Thymus (tissue), 11 donors: ENCODE measurements at regions not wholly inside any gene's neighbourhood (a gene's known extent, or its start where the extent isn't known, plus 50 kb on each side); places are given as distances from the start of the nearest gene placed in this dataset.

Experiments used
- DNase-seq, 9 donors: peaks; one replicate each; pipeline ENCODE4 v3.0.0-alpha.2; 2013; ENCODE audit warnings: low spot score in 9 of 9, low read depth in 6 of 9, missing footprints in 1 of 9
- H3K27ac ChIP-seq, 2 donors: one replicate each; pipeline ENCODE4 v1.5.1; 2013; ENCODE audit warnings: control low read depth in 1 of 2, low read depth in 1 of 2, low read length in 1 of 2, mild to moderate bottlenecking in 1 of 2, moderate library complexity in 1 of 2
- H3K27me3 ChIP-seq, 2 donors: one replicate each; pipeline ENCODE4 v1.5.1; 2013; ENCODE audit warnings: low read length in 1 of 2; ENCODE audit not compliant: control insufficient read depth in 2 of 2, insufficient read depth in 1 of 2
- H3K36me3 ChIP-seq, 2 donors: one replicate each; pipeline ENCODE4 v1.5.1; 2013; ENCODE audit warnings: low read length in 1 of 2, mild to moderate bottlenecking in 1 of 2, moderate library complexity in 1 of 2; ENCODE audit not compliant: control insufficient read depth in 2 of 2, insufficient read depth in 2 of 2
- H3K4me1 ChIP-seq, 2 donors: one replicate each; pipeline ENCODE4 v1.5.1; 2013; ENCODE audit warnings: low read length in 2 of 2; ENCODE audit not compliant: control insufficient read depth in 2 of 2, insufficient read depth in 2 of 2
- H3K4me3 ChIP-seq, 2 donors: one replicate each; pipeline ENCODE4 v1.5.1; 2013; ENCODE audit warnings: low read length in 2 of 2, control low read depth in 1 of 2, mild to moderate bottlenecking in 1 of 2
- H3K9me3 ChIP-seq, 2 donors: one replicate each; pipeline ENCODE4 v1.5.1; 2013; ENCODE audit warnings: low read length in 1 of 2, mild to moderate bottlenecking in 1 of 2; ENCODE audit not compliant: control insufficient read depth in 2 of 2, insufficient read depth in 1 of 2
- WGBS: extraction: QIAGEN DNeasy Blood & Tissue Kit; methylation state at CpG from one replicate; pipeline ENCODE4 v1.1.7; 2013; 5-methylcytosine and 5-hydroxymethylcytosine counted together
- donor health status: healthy.

DNA sequence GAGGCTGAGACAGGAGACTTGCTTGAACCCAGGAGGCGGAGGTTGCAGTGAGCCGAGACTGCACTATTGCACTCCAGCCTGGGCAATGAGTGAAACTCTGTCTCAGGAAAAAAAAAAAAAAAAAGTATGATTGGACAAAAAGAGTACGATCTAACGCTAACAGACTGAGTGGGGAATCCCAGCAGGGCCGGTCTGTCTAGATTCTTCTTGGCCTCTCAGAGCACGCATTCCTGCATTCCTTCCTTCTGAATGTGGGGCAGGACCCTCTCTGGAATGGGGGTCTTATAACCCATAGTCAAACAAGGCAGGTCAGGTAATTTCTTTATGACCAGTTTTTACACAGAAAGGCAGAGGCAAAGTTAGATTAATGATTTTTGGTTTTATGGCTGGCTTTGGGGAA, 92.0 kb upstream of the PPM1J start:
- Histone ChIP-seq H3K9me3 (no peaks in the 10 kb centered on the region), H3K27ac (no peak overlapping the region), H3K4me1 (no peaks in the 10 kb centered on the region), H3K4me3 (no peak overlapping the region), H3K36me3 (no peaks in the 10 kb centered on the region), H3K27me3 (peaks cover 0 to 6% of the 10 kb centered on the region in 2 donors)
- WGBS = 96% methylated on average over 6 of the region's 6 CpGs
- DNase-seq = no peak

DNA sequence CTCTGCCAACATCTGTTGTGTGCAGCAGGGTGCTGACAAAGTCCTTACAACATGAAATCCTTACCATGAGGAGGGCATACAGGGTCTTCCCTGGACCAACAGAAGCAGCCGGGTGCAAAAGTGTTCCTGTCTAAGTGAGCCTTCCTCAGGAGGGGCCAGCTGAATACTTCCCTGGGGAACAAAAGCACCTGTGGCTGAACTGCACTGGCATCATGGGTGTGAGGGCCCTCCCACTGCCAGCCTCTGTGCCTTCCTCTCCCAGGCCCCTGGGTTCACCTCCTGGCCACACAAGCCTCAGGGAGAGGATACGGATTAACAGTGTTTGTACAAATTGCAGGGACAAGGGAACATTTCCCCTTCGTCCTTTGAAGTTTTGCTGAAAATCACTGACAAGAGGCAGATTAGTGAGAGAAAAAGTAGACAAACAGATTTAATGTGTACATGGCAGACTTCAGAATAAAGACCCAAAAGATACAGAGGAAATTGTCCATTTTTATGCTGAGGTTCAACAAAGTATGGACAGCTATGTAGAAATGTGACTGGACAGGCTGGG, 91.0 kb upstream of the PPM1J start:
- H3K36me3 ChIP-seq = no peaks in the 10 kb centered on the region
- H3K27me3 ChIP-seq = peaks cover 0 to 6% of the 10 kb centered on the region in 2 donors
- 96% methylated on average over 3 of the region's 3 CpGs for whole genome bisulfite sequencing
- no peak overlapping the region for H3K27ac ChIP-seq
- H3K4me1 ChIP-seq = no peaks in the 10 kb centered on the region
- no peak for DNase-seq
- no peak overlapping the region for H3K4me3 ChIP-seq
- no peaks in the 10 kb centered on the region for H3K9me3 ChIP-seq

DNA sequence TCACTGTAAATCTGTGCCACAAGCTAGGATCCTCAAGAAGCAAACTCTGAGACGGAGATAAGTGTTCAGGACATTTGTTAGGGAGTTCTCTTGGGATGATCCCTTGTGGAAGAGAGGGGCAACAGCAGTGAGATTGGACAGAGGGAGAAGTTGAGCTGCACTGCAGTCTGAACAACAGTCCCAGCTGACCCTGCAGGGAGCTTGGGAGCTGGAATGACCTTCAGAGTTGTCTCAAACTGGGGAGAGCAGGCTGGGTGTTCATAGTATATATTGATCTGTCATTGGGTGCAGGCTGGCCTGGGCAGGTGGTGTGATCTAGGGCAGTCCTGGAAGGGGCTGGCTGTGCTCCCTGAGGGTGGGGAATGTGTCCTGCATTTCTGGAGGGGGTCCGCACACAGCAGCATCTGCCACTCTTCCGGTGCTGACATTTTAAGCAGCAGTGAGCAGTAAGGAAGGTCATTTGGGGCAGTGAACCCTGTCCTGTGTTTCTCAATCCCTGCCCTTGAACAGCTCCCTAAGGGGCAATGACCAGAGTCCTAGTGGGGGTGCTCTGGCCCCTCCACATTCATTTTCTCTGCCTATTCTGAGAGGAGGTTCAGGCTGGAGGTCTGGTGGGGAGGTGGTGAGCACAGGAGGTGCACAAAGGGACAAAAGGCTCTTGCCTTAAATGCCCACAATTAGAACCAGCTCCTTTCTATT, 90.2 kb upstream of the PPM1J start:
- H3K9me3 ChIP-seq = no peaks in the 10 kb centered on the region
- WGBS = 94% methylated on average over 3 of the region's 3 CpGs
- no peak overlapping the region for H3K4me3 ChIP-seq
- H3K36me3 ChIP-seq = no peaks in the 10 kb centered on the region
- H3K27me3 ChIP-seq = peaks cover 0 to 6% of the 10 kb centered on the region in 2 donors
- no peak for DNase-seq
- no peaks in the 10 kb centered on the region for H3K4me1 ChIP-seq
- no peak overlapping the region for H3K27ac ChIP-seq

DNA sequence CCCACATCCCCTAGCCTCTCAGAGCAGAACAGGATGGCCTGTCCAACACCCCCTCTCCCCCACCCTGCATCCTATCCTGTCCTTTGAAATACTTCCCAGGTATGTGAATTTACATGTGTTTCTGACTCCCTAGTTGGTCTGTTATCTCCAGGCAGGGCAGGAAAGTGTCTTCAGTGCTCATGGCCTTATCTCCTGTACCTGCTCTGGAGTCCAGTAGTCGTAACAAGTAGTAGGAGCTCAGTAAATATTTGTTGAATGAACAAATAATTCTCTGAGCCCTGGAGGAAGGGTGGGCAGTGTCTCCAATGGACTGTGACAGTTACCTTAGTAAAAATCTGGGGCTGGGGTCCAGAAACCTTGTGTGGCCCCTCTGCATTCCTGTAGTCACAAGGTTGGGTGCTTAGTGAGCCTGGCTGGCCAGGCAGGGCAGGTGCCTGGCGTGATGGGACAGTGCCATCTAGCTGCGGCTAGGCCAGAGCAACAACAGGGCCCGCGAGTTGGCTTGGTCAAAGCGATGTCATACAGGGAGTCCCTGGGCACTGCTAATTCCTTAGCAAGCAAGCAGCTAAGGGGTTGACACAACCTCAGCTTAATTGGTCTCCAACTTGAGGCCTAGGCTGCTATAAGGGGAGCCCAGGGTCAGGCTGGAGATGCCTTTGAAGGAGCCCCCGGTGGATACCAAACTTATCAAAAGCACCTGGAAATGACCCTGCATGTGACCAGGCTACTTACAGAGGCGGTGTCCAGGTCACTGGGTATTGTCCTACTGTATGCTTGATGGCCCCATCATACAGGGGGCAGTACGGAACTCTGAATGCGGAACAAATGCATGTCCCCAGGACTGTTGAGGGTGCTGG, 89.0 kb upstream of the PPM1J start:
- H3K36me3 ChIP-seq = no peaks in the 10 kb centered on the region
- peak in 5 of 9 donors; percentile 10 to 47 (median 31) for DNase-seq
- 50% methylated on average over 10 of the region's 10 CpGs for WGBS
- H3K4me3 ChIP-seq = no peak overlapping the region
- H3K27ac ChIP-seq = no peak overlapping the region
- no peaks in the 10 kb centered on the region for H3K4me1 ChIP-seq
- peaks cover 0 to 6% of the 10 kb centered on the region in 2 donors for H3K27me3 ChIP-seq
- H3K9me3 ChIP-seq = no peaks in the 10 kb centered on the region

DNA sequence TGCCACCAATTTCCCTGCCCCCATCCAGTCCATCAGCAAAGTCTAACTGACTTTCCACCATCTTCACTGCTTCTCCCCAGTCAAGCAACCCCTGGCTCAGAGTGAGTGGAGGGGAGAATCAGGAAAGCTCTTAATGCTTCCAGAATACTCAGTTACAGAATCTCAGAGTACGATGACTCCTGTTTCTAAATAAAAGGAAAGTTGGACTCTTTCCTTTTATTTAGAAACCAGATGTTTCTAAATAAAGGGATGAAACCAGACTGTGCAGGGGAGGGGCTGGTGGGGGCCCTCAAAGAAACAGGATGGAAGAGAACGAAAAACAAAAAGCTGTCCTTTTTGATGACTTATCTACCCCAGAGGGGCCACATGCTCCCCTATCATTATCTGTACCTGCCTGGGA, 85.2 kb upstream of the PPM1J start:
- no peak for DNase-seq
- Histone ChIP-seq H3K27ac (no peak overlapping the region), H3K36me3 (no peaks in the 10 kb centered on the region), H3K9me3 (no peaks in the 10 kb centered on the region), H3K4me3 (no peak overlapping the region), H3K27me3 (peaks cover 0 to 6% of the 10 kb centered on the region in 2 donors), H3K4me1 (no peaks in the 10 kb centered on the region)
- 83% methylated on average over 2 of the region's 2 CpGs for WGBS

DNA sequence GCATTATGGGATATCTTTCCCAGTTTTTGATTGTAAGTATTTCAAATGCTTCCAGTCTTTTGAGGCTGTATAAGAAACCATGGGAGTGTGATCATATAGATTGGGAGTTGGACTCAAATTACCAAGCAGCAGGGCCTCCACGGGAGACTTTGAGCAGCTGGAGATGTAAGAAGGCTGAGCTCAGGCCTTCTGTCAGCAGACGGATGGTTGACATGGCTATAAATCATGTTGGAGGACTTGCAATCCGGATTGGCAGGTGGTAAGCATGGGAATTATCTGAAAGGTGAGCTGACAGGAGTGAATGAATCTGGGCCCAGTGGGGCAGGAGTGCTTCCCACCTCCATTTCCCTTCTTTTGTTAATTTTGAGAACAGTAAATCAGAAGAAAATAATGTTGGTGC, 83.2 kb upstream of the PPM1J start:
- Histone ChIP-seq H3K9me3 (no peaks in the 10 kb centered on the region), H3K36me3 (no peaks in the 10 kb centered on the region), H3K27me3 (no peaks in the 10 kb centered on the region), H3K27ac (no peak overlapping the region), H3K4me1 (no peaks in the 10 kb centered on the region), H3K4me3 (no peak overlapping the region)
- DNase-seq = no peak
- WGBS = 90% methylated on average over 3 of the region's 3 CpGs

DNA sequence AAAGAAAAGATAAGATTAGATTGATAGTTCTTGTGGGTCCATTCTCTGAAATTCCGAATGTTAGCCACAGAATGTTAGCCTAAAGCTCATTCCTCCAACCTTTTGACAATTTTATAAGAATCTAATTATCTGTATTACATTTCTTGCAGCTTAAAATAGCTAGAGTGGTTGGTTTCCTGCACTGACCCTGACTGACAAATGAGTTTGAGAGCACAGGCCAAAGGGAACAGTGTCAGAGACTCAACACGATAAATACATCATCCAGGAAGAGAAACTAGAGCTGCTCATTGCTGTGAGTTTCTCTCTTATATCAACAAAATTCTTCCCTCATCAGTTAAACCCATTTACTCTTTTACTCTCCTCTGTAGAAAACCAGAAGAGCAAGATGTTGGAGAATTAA, 82.1 kb upstream of the PPM1J start:
- Histone ChIP-seq H3K27me3 (no peaks in the 10 kb centered on the region), H3K4me1 (no peaks in the 10 kb centered on the region), H3K27ac (no peak overlapping the region), H3K9me3 (no peaks in the 10 kb centered on the region), H3K4me3 (no peak overlapping the region), H3K36me3 (no peaks in the 10 kb centered on the region)
- whole genome bisulfite sequencing = 94% methylated on average over 2 of the region's 2 CpGs
- no peak for DNase-seq

DNA sequence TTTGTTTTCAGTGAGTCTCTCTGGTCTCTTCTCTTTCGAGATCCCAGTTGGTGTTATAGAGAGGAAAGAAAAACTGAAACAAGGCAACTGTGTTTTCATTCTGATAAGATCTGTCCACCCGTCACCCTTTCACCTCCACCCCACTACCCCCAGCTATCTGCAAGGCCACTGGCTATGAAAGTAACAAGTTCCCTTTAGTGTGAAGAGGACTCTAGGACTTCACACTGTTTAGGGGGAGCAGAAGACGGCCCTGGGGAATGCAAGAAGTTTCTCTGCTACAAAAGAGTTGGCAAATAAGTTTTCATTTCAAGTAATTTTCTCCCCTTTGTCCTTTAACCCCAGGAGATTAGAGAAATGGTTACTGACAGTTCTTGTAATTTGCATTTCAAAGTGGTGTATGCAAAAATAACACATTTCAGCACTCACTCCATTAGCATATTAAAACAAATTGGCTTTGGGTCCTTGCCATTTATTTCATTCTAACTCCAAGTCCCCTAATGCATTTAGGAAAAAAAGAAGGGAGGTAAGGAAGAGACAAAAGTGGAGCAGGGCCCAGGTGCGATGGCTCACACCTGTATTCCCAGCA, 79.6 kb upstream of the PPM1J start:
- WGBS = 88% methylated on average over 4 of the region's 4 CpGs
- Histone ChIP-seq H3K27me3 (no peaks in the 10 kb centered on the region), H3K4me3 (no peak overlapping the region), H3K4me1 (no peaks in the 10 kb centered on the region), H3K36me3 (no peaks in the 10 kb centered on the region), H3K9me3 (no peaks in the 10 kb centered on the region), H3K27ac (no peak overlapping the region)
- DNase-seq = no peak
